ENCODE measurements at regions not wholly inside any gene's neighbourhood (a gene's known extent, or its start where the extent isn't known, plus 50 kb on each side); places are given as distances from the start of the nearest gene placed in this dataset.
"Not testable (repeated sequence)": the region's sequence is repeated elsewhere in the genome, so short reads cannot be mapped to it uniquely, and the experiment has no call there.

DNA sequence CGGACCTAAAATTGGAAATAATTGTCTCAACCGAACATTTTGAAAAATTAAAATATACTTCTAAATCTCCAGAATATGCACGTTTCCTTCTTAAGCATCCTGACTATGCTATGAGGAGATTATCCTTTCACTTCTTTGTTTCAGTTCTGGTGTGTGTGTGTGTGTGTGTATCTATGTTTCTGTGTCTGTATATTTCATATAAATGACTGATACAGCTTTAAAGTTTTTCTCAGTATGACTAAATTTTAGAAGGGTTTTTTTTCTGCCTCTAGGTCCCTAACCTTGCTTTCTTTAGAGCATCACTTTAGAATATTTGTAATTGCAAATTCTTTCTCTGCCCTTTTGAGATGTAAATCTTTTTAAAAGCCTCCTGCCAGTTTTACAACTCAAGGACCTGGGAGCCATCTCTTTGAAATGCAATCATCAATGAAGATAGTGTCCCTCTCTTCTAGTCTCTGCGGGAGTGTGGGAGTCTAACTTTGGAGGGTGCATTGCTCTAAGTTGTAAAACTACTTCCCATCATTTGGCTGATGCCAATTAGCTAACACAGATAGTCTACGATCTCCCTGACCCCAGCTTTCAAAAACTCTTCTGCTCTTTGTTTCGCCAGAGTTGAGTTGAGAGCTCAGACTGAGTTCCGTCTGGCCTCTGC lies 782.0 kb upstream of the ZWINT start:
- ATAC-seq (replicated peaks) (peak in 1 of 2 donors; percentile 25), DNase-seq (no peak)
- Mint-ChIP-seq H3K27me3 (no peaks in the 10 kb centered on the region), H3K4me3 (no peak overlapping the region), H3K36me3 (no peaks in the 10 kb centered on the region), H3K4me1 (no peaks in the 10 kb centered on the region), H3K27ac (no peak overlapping the region), H3K9me3 (peaks cover 9 to 12% of the 10 kb centered on the region in 2 donors)

DNA sequence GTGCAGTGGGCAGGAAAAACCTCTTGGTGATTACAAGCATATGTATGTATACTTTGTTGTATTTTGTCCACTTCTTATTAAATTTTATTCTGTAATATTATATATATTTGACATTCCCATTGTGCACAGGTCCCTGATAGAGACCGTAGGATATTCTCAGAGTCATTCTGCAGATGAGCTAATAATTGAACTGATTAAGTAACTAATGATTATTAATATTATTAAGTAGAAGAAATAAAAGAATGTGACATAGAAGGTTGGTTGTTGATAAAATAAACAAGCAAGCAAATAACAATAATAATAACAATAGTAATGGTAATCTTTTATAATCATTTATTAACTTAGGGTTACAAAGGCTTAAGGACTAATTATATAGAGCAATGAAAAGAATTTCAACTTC lies 780.6 kb upstream of the ZWINT start:
- peaks cover 5 to 12% of the 10 kb centered on the region in 2 donors for H3K9me3 Mint-ChIP-seq
- no peak for DNase-seq
- no peaks in the 10 kb centered on the region for H3K36me3 Mint-ChIP-seq
- H3K4me1 Mint-ChIP-seq: no peaks in the 10 kb centered on the region
- no peak overlapping the region for H3K27ac Mint-ChIP-seq
- H3K27me3 Mint-ChIP-seq: no peaks in the 10 kb centered on the region
- ATAC-seq (replicated peaks): no peak
- H3K4me3 Mint-ChIP-seq: no peak overlapping the region

DNA sequence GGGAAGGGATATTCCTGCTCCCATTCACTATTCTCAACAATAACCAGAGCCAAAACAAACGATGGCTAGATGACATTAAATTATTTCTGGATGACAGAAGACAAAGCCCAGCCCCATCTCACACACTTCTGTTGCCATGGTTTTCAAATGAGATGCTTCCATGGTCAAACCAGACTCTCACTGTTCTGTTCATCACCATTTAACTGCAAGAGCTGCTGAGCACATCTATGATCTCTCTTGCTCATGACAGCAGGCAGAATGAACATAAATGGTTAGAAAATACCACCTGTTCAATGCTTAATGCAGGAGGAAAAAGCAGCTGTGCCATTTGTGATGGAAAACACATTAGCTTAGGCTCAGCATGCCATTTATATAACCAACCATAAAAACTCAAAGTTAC lies 758.6 kb upstream of the ZWINT start:
- DNase-seq (no peak), ATAC-seq (replicated peaks) (no peak)
- H3K27me3 Mint-ChIP-seq: no peaks in the 10 kb centered on the region
- no peak overlapping the region for H3K4me3 Mint-ChIP-seq
- no peaks in the 10 kb centered on the region for H3K9me3 Mint-ChIP-seq
- H3K36me3 Mint-ChIP-seq: no peaks in the 10 kb centered on the region
- H3K27ac Mint-ChIP-seq: no peak overlapping the region
- H3K4me1 Mint-ChIP-seq: no peaks in the 10 kb centered on the region

DNA sequence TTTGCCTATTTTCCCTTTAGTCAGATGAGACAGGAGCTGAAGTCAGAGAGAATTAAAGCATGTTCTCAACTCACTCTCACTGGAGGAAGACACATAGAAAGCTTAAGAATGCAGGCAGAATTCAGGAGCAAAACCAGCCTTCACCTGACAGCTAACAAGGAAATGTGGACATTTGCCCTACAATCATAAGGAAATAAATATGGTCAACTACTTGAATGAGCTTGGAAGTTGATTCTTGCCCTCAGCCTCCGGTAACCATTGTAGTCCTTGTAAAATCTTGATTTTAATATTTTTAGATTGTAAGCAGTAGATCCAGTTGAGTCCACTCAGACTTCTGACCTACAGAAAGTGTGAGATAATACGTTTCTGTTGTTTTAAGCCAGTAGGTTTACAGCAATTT lies 752.5 kb upstream of the ZWINT start:
- no peaks in the 10 kb centered on the region for H3K27me3 Mint-ChIP-seq
- no peak for DNase-seq
- H3K36me3 Mint-ChIP-seq: no peaks in the 10 kb centered on the region
- ATAC-seq (replicated peaks): no peak
- H3K9me3 Mint-ChIP-seq: no peaks in the 10 kb centered on the region
- H3K4me1 Mint-ChIP-seq: no peaks in the 10 kb centered on the region
- no peak overlapping the region for H3K4me3 Mint-ChIP-seq
- H3K27ac Mint-ChIP-seq: no peak overlapping the region

DNA sequence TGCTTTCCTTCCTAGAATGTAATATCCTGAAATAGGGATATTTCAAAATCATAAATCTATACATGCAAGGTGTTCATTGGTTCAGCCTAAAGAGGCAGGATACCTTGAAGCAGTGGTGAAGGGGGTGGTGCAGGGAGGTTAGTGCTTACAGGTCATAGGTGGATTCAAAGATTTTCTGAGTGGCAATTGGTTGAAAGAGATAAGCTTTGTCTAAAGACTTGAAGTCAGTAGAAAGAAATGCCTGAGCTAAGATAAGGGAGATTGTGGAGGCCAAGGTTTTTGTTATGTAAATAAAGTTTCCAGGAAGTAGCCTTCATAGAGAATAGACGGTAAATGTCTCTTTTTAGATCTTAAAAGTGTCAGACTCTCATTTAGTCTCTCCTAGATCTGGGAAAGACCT lies 741.2 kb upstream of the ZWINT start:
- Mint-ChIP-seq H3K36me3 (no peaks in the 10 kb centered on the region), H3K27ac (no peak overlapping the region), H3K4me1 (no peaks in the 10 kb centered on the region), H3K27me3 (no peaks in the 10 kb centered on the region), H3K9me3 (peaks cover 0 to 3% of the 10 kb centered on the region in 2 donors), H3K4me3 (no peak overlapping the region)
- no peak for ATAC-seq (replicated peaks)
- no peak for DNase-seq

DNA sequence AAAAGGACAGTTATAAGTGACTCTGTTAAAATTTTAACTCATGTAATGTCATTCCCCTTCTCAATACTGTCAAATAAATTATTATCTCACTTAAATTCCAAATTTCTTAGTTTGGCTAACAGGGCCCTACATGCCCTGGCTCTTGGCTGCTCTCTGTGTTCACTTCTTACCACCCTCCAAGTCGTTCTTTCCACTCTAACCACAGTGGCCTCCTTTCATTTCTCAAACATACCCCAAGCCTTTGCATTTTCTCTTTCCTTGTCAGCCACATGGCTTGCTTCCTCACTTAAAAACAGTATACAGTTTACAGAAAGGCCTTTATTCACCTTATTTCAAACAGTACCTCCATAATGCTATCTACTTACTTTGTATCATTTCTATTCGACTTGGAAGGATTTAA lies 737.1 kb upstream of the ZWINT start:
- Mint-ChIP-seq H3K4me3 (no peak overlapping the region), H3K27me3 (no peaks in the 10 kb centered on the region), H3K9me3 (no peaks in the 10 kb centered on the region), H3K36me3 (no peaks in the 10 kb centered on the region), H3K4me1 (no peaks in the 10 kb centered on the region), H3K27ac (no peak overlapping the region)
- ATAC-seq (replicated peaks) (no peak), DNase-seq (no peak)

DNA sequence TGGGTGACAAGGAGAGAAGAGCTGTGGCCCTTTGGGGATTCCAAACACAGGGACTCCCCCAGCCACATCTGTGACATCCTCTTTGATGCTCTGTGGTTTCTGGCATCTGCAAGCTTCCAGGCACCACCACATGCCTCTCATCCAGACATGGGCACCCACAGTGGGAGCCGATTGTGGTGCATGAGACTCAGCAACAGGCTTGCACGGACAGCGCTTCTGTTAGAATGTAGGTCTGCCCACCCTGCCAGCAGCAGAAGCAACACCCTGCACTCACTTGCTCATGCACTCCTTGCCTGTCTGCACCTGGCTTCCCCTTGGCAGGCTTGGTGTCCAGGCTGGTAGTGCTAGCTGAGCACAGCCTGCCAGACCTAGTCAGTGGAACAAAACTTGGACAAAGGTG lies 735.0 kb upstream of the ZWINT start:
- Mint-ChIP-seq H3K27me3 (no peaks in the 10 kb centered on the region), H3K9me3 (no peaks in the 10 kb centered on the region), H3K4me3 (no peak overlapping the region), H3K36me3 (no peaks in the 10 kb centered on the region), H3K27ac (no peak overlapping the region), H3K4me1 (no peaks in the 10 kb centered on the region)
- ATAC-seq (replicated peaks) (no peak), DNase-seq (no peak)

DNA sequence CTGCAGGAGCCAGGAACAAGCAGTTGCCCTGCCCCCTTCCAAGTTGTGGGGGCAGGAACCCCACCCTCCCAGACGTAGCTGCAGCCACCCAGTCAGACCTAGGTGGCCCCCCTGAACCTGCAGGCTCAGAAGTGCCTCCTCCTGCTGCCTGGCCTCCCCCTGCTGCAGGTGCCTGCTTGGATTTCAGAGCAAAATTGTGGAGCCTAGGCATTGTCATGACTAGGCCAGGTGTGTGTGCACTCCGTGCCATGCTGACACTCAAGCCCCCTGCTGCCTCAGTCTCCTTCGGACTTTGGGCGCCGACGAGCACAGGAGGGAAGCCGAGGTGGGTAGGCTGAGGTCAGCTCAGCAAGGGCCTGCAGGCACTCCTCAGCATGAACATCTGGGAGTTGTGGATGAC lies 733.9 kb upstream of the ZWINT start:
- DNase-seq (no peak), ATAC-seq (replicated peaks) (peak in 1 of 2 donors; percentile 19)
- Mint-ChIP-seq H3K9me3 (no peaks in the 10 kb centered on the region), H3K4me1 (no peaks in the 10 kb centered on the region), H3K36me3 (no peaks in the 10 kb centered on the region), H3K4me3 (no peak overlapping the region), H3K27ac (no peak overlapping the region), H3K27me3 (no peaks in the 10 kb centered on the region)

DNA sequence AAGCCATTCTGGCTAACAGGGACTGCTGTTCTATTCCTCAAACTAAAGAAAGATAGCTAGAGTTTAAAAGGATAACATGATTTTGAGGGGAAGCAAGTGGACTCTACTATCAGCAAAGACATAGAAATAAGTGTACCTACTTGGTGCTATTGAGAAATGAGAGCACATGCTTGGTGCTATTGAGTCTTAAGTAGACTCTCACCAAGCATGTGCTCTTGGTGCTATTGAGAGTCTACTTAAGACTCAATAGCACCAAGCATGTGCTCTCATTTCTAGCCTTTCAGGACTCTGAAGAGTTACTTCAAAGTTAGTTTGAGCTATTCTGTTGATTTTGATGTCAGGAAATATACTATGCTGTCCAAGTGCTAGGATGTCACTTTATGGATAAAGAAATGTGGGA lies 733.0 kb upstream of the ZWINT start:
- Mint-ChIP-seq H3K4me3 (no peak overlapping the region), H3K4me1 (no peaks in the 10 kb centered on the region), H3K9me3 (no peaks in the 10 kb centered on the region), H3K36me3 (no peaks in the 10 kb centered on the region), H3K27me3 (no peaks in the 10 kb centered on the region), H3K27ac (no peak overlapping the region)
- DNase-seq: no peak
- no peak for ATAC-seq (replicated peaks)

DNA sequence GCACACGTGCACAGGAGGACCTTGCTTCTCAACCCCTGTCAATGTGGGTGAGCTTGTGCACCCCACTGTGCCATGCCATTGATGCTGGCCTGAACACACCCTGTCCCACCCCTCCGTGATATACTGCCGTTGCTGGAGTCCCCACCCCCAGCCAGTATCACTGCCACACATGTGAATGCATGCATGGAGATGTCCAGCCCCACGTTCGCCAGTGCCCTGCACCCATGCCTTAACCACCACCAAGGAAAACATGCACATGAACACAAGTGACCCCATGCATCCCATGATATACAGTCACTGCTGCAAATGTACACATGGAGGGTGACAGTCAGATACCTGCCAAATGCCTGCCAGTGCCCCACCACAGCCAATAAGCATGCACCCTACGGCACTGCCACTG lies 692.5 kb upstream of the ZWINT start:
- Mint-ChIP-seq H3K27ac (no peak overlapping the region), H3K4me3 (no peak overlapping the region), H3K9me3 (peaks cover 0 to 5% of the 10 kb centered on the region in 2 donors), H3K27me3 (no peaks in the 10 kb centered on the region), H3K4me1 (no peaks in the 10 kb centered on the region), H3K36me3 (no peaks in the 10 kb centered on the region)
- ATAC-seq (replicated peaks) (no peak), DNase-seq (no peak)

DNA sequence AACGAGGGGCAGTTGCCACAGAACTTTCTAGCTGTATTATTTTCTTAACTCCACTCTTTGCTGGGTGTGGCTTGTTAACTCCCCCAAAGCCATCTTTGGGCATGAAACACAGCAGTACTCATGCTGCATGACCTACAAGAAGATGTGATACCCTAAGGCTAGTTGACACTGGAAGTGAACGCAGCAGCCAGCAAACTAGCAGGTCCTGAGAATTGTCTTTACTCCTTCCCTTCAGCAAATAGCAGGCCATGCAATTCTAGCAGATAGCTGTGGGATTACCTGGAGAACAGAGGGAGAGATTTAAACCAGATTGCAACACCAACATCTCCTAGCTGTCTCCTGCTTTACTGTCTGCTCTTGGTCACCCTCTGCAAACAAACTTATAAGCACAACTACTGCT lies 688.0 kb upstream of the ZWINT start:
- Mint-ChIP-seq H3K27ac (no peak overlapping the region), H3K4me1 (no peaks in the 10 kb centered on the region), H3K27me3 (no peaks in the 10 kb centered on the region), H3K36me3 (no peaks in the 10 kb centered on the region), H3K4me3 (no peak overlapping the region), H3K9me3 (peaks cover 0 to 7% of the 10 kb centered on the region in 2 donors)
- ATAC-seq (replicated peaks) (no peak), DNase-seq (no peak)

DNA sequence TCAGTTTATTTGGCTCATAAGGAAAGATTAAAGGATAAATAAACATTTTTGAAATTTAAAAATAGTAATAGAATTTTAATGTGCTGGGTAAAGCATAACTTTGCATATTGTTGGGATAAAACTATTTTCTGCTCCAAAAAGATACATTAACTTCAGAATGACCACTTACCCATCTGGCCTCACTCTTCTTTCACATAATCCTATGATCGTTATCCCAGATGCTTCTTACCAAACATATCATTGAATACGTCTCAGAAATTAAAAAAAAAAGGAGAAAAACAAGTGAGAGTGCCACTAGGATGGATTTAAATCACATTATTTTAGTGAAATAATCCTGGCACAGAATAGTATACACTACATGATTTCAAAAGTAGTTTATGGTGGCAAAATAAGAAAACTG lies 677.5 kb upstream of the ZWINT start:
- H3K27ac Mint-ChIP-seq: no peak overlapping the region
- no peak for ATAC-seq (replicated peaks)

DNA sequence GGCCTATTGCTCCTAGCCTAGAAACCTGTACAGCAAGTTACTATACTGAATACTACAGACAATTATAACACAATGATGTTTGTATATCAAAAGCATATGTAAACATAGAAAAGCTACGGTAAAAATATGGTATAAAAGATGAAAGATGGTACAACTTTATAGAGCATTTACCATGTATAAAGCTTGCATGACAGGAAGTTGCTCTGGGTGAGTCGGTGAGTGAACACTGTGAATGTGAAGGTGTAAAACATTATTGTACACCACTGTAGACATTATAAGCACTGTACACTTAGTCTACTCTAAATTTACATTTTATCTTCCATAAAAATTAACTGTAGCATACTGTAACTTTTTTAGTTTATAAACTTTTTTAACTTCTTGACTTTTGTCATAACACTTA lies 674.3 kb upstream of the ZWINT start:
- ATAC-seq (replicated peaks): no peak
- H3K27ac Mint-ChIP-seq: no peak overlapping the region
- H3K27me3 Mint-ChIP-seq: no peaks in the 10 kb centered on the region
- H3K9me3 Mint-ChIP-seq: peaks cover 10 to 12% of the 10 kb centered on the region in 2 donors
- no peak for DNase-seq
- H3K36me3 Mint-ChIP-seq: peaks cover 0 to 4% of the 10 kb centered on the region in 2 donors
- no peaks in the 10 kb centered on the region for H3K4me1 Mint-ChIP-seq
- H3K4me3 Mint-ChIP-seq: no peak overlapping the region

More for the DNA sequence above, 677.5 kb upstream of the ZWINT start:
- no peak for DNase-seq
- H3K4me1 Mint-ChIP-seq: no peaks in the 10 kb centered on the region
- no peaks in the 10 kb centered on the region for H3K9me3 Mint-ChIP-seq
- H3K4me3 Mint-ChIP-seq: no peak overlapping the region
- H3K27me3 Mint-ChIP-seq: no peaks in the 10 kb centered on the region
- no peaks in the 10 kb centered on the region for H3K36me3 Mint-ChIP-seq

DNA sequence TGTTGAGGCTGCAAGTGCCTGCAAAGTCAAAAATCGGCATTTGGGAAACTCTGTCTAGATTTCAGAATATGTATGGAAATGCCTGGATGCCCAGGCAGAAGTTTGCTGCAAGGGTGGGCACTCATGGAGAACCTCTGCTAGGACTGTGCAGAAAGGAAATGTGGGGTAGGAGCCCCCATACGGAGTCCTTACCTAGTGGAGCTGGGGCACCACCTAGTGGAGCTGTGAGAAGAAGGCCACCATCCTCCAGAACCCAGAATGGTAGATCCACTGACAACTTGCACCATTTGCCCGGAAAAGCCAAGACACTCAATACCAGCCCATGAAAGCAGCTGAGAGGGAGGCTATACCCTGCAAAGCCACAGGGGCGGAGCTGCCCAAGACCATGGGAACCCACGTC lies 671.2 kb upstream of the ZWINT start:
- not testable (repeated sequence) for ATAC-seq (replicated peaks); H3K27me3 Mint-ChIP-seq; H3K27ac Mint-ChIP-seq; H3K36me3 Mint-ChIP-seq; DNase-seq; H3K4me3 Mint-ChIP-seq; H3K4me1 Mint-ChIP-seq
- peaks cover 10 to 12% of the 10 kb centered on the region in 2 donors for H3K9me3 Mint-ChIP-seq

DNA sequence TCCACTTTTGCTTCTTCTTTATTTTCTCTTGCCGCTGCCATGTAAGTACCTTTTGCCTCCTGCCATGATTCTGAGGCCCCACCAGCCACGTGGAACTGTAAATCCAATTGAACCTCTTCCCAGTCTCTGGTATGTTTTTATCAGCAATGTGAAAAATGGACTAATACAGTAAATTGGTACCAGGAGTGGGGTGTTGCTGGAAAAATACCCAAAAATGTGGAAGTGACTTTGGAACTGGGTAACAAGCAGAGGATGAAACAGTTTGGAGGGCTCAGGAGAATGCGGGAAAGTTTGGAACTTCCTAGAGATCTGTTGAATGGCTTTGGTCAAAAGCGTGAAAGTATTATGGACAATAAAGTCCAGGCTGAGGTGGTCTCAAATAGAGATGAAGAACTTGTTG lies 670.3 kb upstream of the ZWINT start:
- Mint-ChIP-seq H3K9me3 (peaks cover 10 to 12% of the 10 kb centered on the region in 2 donors), H3K36me3 (peaks cover 0 to 4% of the 10 kb centered on the region in 2 donors), H3K4me3 (no peak overlapping the region), H3K27me3 (no peaks in the 10 kb centered on the region), H3K27ac (no peak overlapping the region), H3K4me1 (no peaks in the 10 kb centered on the region)
- ATAC-seq (replicated peaks): no peak
- no peak for DNase-seq

DNA sequence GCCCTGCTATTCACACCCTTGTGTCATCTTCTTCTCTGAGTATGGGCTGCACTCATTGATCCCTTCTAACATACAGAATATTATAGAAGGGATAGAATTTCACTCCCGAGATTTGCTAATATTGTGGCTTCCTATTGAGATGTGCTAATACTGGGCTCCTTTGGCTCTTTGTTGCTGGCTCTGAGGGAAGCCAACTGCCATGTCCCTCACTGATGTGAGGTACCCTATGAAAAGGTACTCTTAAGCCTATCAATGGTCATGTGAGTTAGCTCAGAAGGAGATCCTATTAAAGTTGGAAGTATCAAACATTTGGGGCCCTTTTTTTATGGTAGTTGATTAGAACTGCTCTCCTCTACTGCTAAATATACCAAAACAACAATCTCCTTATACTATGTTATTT lies 665.2 kb upstream of the ZWINT start:
- ATAC-seq (replicated peaks) (no peak), DNase-seq (no peak)
- H3K27me3 Mint-ChIP-seq: no peaks in the 10 kb centered on the region
- peaks cover 0 to 1% of the 10 kb centered on the region in 2 donors for H3K36me3 Mint-ChIP-seq
- no peaks in the 10 kb centered on the region for H3K4me1 Mint-ChIP-seq
- H3K27ac Mint-ChIP-seq: no peak overlapping the region
- H3K9me3 Mint-ChIP-seq: peaks cover 6 to 7% of the 10 kb centered on the region in 2 donors
- H3K4me3 Mint-ChIP-seq: no peak overlapping the region
